ENCODE measurements at regions not wholly inside any gene's neighbourhood (a gene's known extent, or its start where the extent isn't known, plus 50 kb on each side); places are given as distances from the start of the nearest gene placed in this dataset.

DNA sequence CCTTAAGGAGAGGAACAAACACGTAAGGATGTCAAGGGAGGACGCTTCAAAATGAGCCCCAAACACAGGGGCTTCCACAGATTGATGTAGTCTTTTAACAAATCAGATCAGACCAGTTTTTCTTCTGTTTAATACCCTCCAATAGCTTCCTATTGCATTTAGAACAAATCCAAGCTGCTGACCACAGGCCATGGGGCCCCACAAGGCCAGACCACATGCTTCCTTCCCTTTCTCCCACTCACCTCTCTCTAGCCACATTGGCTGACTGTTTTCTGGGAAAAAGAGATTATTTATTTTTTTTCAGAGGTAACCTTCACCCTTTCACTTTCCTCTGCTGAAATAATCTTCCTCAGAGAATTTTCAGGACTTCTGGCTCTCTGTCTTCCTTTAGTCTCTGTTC is 380.6 kb downstream of the SIPA1L2 start:
- TF ChIP-seq, protein P1, sequence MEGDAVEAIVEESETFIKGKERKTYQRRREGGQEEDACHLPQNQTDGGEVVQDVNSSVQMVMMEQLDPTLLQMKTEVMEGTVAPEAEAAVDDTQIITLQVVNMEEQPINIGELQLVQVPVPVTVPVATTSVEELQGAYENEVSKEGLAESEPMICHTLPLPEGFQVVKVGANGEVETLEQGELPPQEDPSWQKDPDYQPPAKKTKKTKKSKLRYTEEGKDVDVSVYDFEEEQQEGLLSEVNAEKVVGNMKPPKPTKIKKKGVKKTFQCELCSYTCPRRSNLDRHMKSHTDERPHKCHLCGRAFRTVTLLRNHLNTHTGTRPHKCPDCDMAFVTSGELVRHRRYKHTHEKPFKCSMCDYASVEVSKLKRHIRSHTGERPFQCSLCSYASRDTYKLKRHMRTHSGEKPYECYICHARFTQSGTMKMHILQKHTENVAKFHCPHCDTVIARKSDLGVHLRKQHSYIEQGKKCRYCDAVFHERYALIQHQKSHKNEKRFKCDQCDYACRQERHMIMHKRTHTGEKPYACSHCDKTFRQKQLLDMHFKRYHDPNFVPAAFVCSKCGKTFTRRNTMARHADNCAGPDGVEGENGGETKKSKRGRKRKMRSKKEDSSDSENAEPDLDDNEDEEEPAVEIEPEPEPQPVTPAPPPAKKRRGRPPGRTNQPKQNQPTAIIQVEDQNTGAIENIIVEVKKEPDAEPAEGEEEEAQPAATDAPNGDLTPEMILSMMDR (optimal IDR thresholded peaks at IDR 0.05 in 1 of 3, IDR thresholded peaks at IDR 0.05 in 1 of 3, conservative IDR thresholded peaks at IDR 0.05 in 1 of 3; ENCODE audit: extremely low read depth in 1 of 3, insufficient read depth in 2 of 3, low read length in 3 of 3) = no peak
- no peak for TF ChIP-seq EZH2 (IDR thresholded peaks at IDR 0.05; ENCODE audit: low read length)

All from keratinocyte (primary cell).